ENCODE measurements at regions not wholly inside any gene's neighbourhood (a gene's known extent, or its start where the extent isn't known, plus 50 kb on each side); places are given as distances from the start of the nearest gene placed in this dataset.
"Not testable (repeated sequence)": the region's sequence is repeated elsewhere in the genome, so short reads cannot be mapped to it uniquely, and the experiment has no call there.

GRCh38 chr14:53247596-53248370 lies 94.7 kb upstream of the DDHD1 start:
- Histone ChIP-seq H3K9me2 (replicated peaks; ENCODE audit: insufficient read depth, low read length) (no peaks in the 10 kb centered on the region), H3K9me3 (ENCODE audit: insufficient read depth, low read length) (no peaks in the 10 kb centered on the region), H3K36me3 (ENCODE audit: low read length) (no peaks in the 10 kb centered on the region), H2AFZ (ENCODE audit: low read depth, low read length, severe bottlenecking) (no peak overlapping the region), H3K27me3 (ENCODE audit: low read length) (no peaks in the 10 kb centered on the region), H3F3A (ENCODE audit: insufficient read depth) (no peaks in the 10 kb centered on the region), H4K20me1 (ENCODE audit: low read depth, low read length) (no peaks in the 10 kb centered on the region), H3K4me3 (ENCODE audit: insufficient read depth, low read length, poor library complexity, severe bottlenecking) (no peak overlapping the region), H3K27ac (ENCODE audit: low read depth, low read length) (no peak overlapping the region), H3K79me2 (ENCODE audit: insufficient read depth, low read length) (no peaks in the 10 kb centered on the region), H3K4me2 (ENCODE audit: low read depth, low read length, poor library complexity, severe bottlenecking) (no peak overlapping the region), H3K9ac (ENCODE audit: low read length) (no peak overlapping the region)
- TF ChIP-seq CTCF (IDR thresholded peaks at IDR 0.05; ENCODE audit: insufficient read depth, low read length, poor library complexity, severe bottlenecking), result no peak
- TF ChIP-seq EZH2phosphoT487 (conservative IDR thresholded peaks at IDR 0.05; ENCODE audit: low read length), result no peak

- H3K4me3 ChIP-seq (ENCODE audit: insufficient read depth, low read length, poor library complexity, severe bottlenecking); H3K36me3 ChIP-seq (ENCODE audit: low read length); H2AFZ ChIP-seq (ENCODE audit: low read depth, low read length, severe bottlenecking); H3K27me3 ChIP-seq (ENCODE audit: low read length); H3K9me2 ChIP-seq (replicated peaks; ENCODE audit: insufficient read depth, low read length); H3K27ac ChIP-seq (ENCODE audit: low read depth, low read length); H3K79me2 ChIP-seq (ENCODE audit: insufficient read depth, low read length); H3K4me2 ChIP-seq (ENCODE audit: low read depth, low read length, poor library complexity, severe bottlenecking); H3K9me3 ChIP-seq (ENCODE audit: insufficient read depth, low read length); H3F3A ChIP-seq (ENCODE audit: insufficient read depth); H4K20me1 ChIP-seq (ENCODE audit: low read depth, low read length); H3K9ac ChIP-seq (ENCODE audit: low read length): not testable (repeated sequence)
Observed at GRCh38 chr14:53242898-53243297, 89.8 kb upstream of the DDHD1 start.

GRCh38 chr14:53237488-53237887 lies 84.4 kb upstream of the DDHD1 start:
- H2AFZ ChIP-seq (ENCODE audit: low read depth, low read length, severe bottlenecking), result no peak overlapping the region
- no peaks in the 10 kb centered on the region for H3K79me2 ChIP-seq (ENCODE audit: insufficient read depth, low read length)
- no peak overlapping the region for H3K4me2 ChIP-seq (ENCODE audit: low read depth, low read length, poor library complexity, severe bottlenecking)
- H3K9me2 ChIP-seq (replicated peaks; ENCODE audit: insufficient read depth, low read length), result no peaks in the 10 kb centered on the region
- no peak for TF ChIP-seq EZH2phosphoT487 (conservative IDR thresholded peaks at IDR 0.05; ENCODE audit: low read length)
- no peak for TF ChIP-seq CTCF (IDR thresholded peaks at IDR 0.05; ENCODE audit: insufficient read depth, low read length, poor library complexity, severe bottlenecking)
- no peaks in the 10 kb centered on the region for H3F3A ChIP-seq (ENCODE audit: insufficient read depth)
- H3K36me3 ChIP-seq (ENCODE audit: low read length), result no peaks in the 10 kb centered on the region
- H3K9ac ChIP-seq (ENCODE audit: low read length), result no peak overlapping the region
- no peak overlapping the region for H3K4me3 ChIP-seq (ENCODE audit: insufficient read depth, low read length, poor library complexity, severe bottlenecking)
- no peaks in the 10 kb centered on the region; the same call in 1 of the 2 replicates for H3K9me3 ChIP-seq (ENCODE audit: insufficient read depth, low read length)
- no peak overlapping the region for H3K27ac ChIP-seq (ENCODE audit: low read depth, low read length)
- H4K20me1 ChIP-seq (ENCODE audit: low read depth, low read length), result no peaks in the 10 kb centered on the region
- H3K27me3 ChIP-seq (ENCODE audit: low read length), result no peaks in the 10 kb centered on the region

GRCh38 chr14:53236708-53237107 lies 83.6 kb upstream of the DDHD1 start:
- no peaks in the 10 kb centered on the region for H3F3A ChIP-seq (ENCODE audit: insufficient read depth)

More at GRCh38 chr14:53236708-53237107, 83.6 kb upstream of the DDHD1 start:
- Histone ChIP-seq H3K79me2 (ENCODE audit: insufficient read depth, low read length) (no peaks in the 10 kb centered on the region), H2AFZ (ENCODE audit: low read depth, low read length, severe bottlenecking) (no peak overlapping the region), H3K9me3 (ENCODE audit: insufficient read depth, low read length) (no peaks in the 10 kb centered on the region; the same call in 1 of the 2 replicates), H3K4me2 (ENCODE audit: low read depth, low read length, poor library complexity, severe bottlenecking) (no peak overlapping the region), H3K27me3 (ENCODE audit: low read length) (no peaks in the 10 kb centered on the region), H3K27ac (ENCODE audit: low read depth, low read length) (no peak overlapping the region), H4K20me1 (ENCODE audit: low read depth, low read length) (no peaks in the 10 kb centered on the region), H3K36me3 (ENCODE audit: low read length) (no peaks in the 10 kb centered on the region), H3K4me3 (ENCODE audit: insufficient read depth, low read length, poor library complexity, severe bottlenecking) (no peak overlapping the region), H3K9ac (ENCODE audit: low read length) (no peak overlapping the region), H3K9me2 (replicated peaks; ENCODE audit: insufficient read depth, low read length) (no peaks in the 10 kb centered on the region)
- TF ChIP-seq EZH2phosphoT487 (conservative IDR thresholded peaks at IDR 0.05; ENCODE audit: low read length) (no peak), CTCF (IDR thresholded peaks at IDR 0.05; ENCODE audit: insufficient read depth, low read length, poor library complexity, severe bottlenecking) (no peak)

All from SU-DHL-6 (cell line).